ENCODE measurements at regions not wholly inside any gene's neighbourhood (a gene's known extent, or its start where the extent isn't known, plus 50 kb on each side); places are given as distances from the start of the nearest gene placed in this dataset.

GRCh38 chr2:71824436-71824835 is 323.2 kb downstream of the CYP26B1 start (continued):
- TF ChIP-seq, protein P1, sequence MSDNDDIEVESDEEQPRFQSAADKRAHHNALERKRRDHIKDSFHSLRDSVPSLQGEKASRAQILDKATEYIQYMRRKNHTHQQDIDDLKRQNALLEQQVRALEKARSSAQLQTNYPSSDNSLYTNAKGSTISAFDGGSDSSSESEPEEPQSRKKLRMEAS (IDR thresholded peaks at IDR 0.05), result no peak
- no peak for TF ChIP-seq KDM4A (IDR thresholded peaks at IDR 0.05; ENCODE audit: low read depth, low read length, severe bottlenecking)
- TF ChIP-seq POLR2AphosphoS5 (IDR thresholded peaks at IDR 0.05; ENCODE audit: low read depth, low read length), result no peak
- no peak for TF ChIP-seq ZNF274 (IDR thresholded peaks at IDR 0.05; ENCODE audit: borderline replicate concordance, extremely low read depth, low read length)
